ENCODE measurements at regions not wholly inside any gene's neighbourhood (a gene's known extent, or its start where the extent isn't known, plus 50 kb on each side); places are given as distances from the start of the nearest gene placed in this dataset.
A peak's percentile ranks its signal among the peaks of the same experiment; 100 is the strongest.

DNA sequence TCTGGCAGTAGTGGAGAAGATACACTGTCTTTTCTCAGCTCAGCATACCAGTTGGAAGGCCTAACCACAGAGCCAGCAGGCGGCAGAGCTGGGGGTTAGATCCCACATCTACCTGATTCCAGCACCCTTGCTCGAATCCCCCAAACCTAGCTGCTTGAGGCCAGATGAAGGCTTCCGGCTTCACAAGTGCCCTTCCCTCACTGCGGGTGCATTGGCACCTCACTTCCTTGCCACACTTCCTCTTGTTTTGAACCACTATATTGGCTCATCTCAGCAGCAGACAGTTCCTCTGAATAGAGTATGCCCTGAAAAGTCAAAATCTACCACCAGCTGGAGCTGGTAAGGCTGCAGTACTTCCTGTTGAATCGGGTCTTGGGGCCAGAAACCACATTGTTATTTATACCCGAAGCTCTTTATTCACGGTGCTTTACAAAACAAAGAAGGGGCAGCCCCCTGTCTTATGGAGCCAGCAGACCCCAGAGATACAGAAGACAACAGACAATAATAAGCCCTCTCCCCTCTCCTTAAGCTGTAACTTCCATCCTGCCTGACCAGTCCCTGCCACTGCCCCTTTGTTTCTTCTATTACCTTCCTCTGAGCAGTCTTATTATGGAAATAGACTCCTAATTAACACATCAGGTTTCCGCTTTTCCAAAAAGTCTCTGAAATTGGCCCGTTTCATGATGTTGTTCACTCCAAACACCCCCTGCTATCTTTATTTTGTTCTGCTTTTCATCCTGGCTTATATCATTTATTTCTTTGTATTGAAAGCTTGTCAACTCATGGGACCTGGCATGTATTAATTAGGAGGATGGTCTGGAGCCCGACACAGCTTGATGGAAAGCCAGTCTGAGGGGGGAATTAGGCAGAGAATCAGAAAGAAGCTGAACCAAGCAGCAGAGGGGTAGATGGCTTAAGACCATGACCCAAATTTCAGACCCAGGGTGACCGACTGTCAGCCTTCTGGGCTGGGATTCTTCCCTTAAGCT lies 233.5 kb downstream of the EFCAB11 start:
- no peak overlapping the region for H3K4me3 ChIP-seq
- intact Hi-C loops (cut with DNase I): no loop called here
- TF ChIP-seq, protein P1, sequence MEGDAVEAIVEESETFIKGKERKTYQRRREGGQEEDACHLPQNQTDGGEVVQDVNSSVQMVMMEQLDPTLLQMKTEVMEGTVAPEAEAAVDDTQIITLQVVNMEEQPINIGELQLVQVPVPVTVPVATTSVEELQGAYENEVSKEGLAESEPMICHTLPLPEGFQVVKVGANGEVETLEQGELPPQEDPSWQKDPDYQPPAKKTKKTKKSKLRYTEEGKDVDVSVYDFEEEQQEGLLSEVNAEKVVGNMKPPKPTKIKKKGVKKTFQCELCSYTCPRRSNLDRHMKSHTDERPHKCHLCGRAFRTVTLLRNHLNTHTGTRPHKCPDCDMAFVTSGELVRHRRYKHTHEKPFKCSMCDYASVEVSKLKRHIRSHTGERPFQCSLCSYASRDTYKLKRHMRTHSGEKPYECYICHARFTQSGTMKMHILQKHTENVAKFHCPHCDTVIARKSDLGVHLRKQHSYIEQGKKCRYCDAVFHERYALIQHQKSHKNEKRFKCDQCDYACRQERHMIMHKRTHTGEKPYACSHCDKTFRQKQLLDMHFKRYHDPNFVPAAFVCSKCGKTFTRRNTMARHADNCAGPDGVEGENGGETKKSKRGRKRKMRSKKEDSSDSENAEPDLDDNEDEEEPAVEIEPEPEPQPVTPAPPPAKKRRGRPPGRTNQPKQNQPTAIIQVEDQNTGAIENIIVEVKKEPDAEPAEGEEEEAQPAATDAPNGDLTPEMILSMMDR (IDR thresholded peaks at IDR 0.05): no peak
- no peak for TF ChIP-seq POLR2A (IDR thresholded peaks at IDR 0.05)
- DNase-seq (peak in 3 of 4 donors; percentile 13 to 56 (median 19)), ATAC-seq (no peak)
- no peaks in the 10 kb centered on the region for H3K27me3 ChIP-seq
- no peaks in the 10 kb centered on the region for H3K36me3 ChIP-seq (replicated peaks in 1 of 2; ENCODE audit: insufficient read depth in 1 of 2, low read depth in 2 of 2)
- H3K27ac ChIP-seq: peak overlapping the region in 2 of 4 donors; percentile 16 to 57
- no peaks in the 10 kb centered on the region for H3K9me3 ChIP-seq
- 71 to 85% methylated on average over 11 of the region's 11 CpGs for WGBS, 2 donors
- no peaks in the 10 kb centered on the region for H3K4me1 ChIP-seq

DNA sequence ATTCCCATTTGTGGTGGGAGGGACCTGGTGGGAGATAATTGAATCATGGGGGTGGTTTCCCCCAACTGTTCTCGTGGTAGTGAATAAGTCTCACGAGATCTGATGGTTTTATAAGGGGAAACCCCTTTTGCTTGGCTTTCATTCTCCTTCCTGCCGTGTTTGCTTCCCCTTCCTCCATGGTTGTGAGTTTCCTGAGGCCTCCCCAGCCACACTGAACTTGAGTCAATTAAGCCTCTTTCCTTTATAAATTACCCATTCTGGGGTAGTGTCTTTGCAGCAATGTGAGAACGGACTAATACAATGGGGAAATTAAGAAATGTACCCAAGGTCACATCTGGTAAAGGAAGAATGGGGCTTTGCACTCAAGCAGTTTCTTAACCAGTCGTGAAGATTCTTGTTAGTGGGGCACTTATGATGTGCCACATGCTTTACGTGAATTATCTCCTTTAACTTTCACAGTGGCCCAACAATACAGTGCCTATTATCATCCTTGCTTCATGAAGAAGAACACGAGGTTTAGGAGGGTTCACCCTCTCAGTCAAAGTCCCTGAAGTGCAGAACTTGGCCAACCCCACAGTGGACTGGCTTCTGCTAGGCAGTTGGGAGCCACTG lies 234.3 kb downstream of the EFCAB11 start:
- TF ChIP-seq, protein P1 (IDR thresholded peaks at IDR 0.05): no peak
- TF ChIP-seq POLR2A (IDR thresholded peaks at IDR 0.05): no peak
- no peaks in the 10 kb centered on the region for H3K36me3 ChIP-seq (replicated peaks in 1 of 2; ENCODE audit: insufficient read depth in 1 of 2, low read depth in 2 of 2)
- H3K4me3 ChIP-seq: no peak overlapping the region
- WGBS, 2 donors: 65 to 87% methylated on average over 7 of the region's 7 CpGs
- DNase-seq (no peak), ATAC-seq (no peak)
- no peaks in the 10 kb centered on the region for H3K4me1 ChIP-seq
- peak overlapping the region in 2 of 4 donors; percentile 7 to 16 for H3K27ac ChIP-seq
- intact Hi-C loops (cut with DNase I): no loop called here
- H3K27me3 ChIP-seq: no peaks in the 10 kb centered on the region
- H3K9me3 ChIP-seq: no peaks in the 10 kb centered on the region

DNA sequence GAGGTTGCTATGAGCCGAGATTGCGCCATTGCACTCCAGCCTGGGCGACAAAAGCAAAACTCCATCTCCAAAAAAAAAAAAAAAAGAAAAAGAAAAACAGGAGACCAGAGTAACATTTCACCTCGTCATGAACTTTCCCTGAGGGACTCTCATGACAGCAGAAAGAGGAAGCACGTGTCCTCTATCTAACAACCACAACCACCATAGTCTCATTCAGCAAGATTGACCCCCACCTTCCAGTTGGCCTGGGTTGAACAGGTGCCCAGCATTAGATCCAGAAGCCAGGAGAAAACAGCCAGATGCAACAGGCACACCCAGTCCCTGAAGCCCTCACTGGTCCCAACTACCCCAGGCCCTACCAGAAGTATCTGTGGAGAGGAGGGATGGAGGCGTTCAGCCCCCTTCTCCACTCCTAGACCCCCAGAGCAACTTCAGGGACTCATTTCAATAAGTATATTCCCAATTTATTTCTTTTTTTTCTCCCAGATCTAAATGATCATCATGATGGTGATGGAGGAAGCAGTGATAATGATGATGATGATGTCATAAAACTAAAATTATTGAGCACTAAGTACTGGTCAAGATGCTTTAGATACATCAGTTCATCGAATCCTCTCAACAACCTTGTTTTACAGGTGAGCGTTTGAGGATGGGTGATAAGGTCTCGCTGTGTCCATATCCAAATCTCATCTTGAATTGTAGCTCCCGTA lies 235.0 kb downstream of the EFCAB11 start:
- H3K27me3 ChIP-seq: no peaks in the 10 kb centered on the region
- ATAC-seq (no peak), DNase-seq (peak in 1 of 4 donors; percentile 19)
- H3K4me1 ChIP-seq: no peaks in the 10 kb centered on the region
- no peak overlapping the region for H3K4me3 ChIP-seq
- TF ChIP-seq, protein P1 (IDR thresholded peaks at IDR 0.05): no peak
- TF ChIP-seq POLR2A (IDR thresholded peaks at IDR 0.05): no peak
- H3K36me3 ChIP-seq (replicated peaks in 1 of 2; ENCODE audit: insufficient read depth in 1 of 2, low read depth in 2 of 2): no peaks in the 10 kb centered on the region
- H3K9me3 ChIP-seq: no peaks in the 10 kb centered on the region
- intact Hi-C loops (cut with DNase I): no loop called here
- 76 to 81% methylated on average over 10 of the region's 10 CpGs for WGBS, 2 donors
- H3K27ac ChIP-seq: no peak overlapping the region

DNA sequence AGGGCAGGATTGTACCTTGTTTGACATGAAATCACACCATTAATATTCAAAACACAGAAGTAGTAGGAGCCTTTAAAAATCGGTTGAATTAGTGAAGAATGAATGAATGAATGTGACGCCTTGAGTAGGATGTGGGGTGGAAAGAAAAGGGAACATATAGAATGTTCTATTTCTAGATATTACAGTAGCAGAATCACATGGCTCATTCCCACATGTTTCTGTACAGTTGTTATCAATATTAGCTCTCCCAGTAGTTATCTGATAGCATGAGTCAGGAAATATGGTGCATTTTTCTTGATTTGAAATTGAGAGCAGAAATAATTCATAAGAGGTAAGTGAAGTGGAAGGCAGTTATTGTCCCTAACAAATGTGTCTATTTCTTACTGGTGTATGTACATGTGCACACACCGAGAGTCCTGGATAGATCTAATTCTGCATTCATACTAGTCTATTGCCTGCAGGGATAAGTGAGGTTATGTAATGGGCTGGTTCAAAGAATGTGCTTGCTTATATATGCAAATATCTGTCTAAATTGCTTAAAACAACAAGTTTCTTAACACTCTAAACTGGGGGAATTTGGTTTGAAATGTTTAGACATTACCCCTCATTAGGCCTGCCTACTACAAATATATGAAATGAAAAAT lies 245.4 kb downstream of the EFCAB11 start:
- Histone ChIP-seq H3K27ac (no peak overlapping the region), H3K36me3 (replicated peaks in 1 of 2; ENCODE audit: insufficient read depth in 1 of 2, low read depth in 2 of 2) (no peaks in the 10 kb centered on the region), H3K27me3 (no peaks in the 10 kb centered on the region), H3K4me3 (no peak overlapping the region), H3K4me1 (peaks cover 3% of the 10 kb centered on the region), H3K9me3 (no peaks in the 10 kb centered on the region)
- ATAC-seq (no peak), DNase-seq (no peak)
- WGBS, 2 donors: 49 to 53% methylated on average over 3 of the region's 3 CpGs
- intact Hi-C loops (cut with DNase I): no loop called here
- no peak for TF ChIP-seq POLR2A (IDR thresholded peaks at IDR 0.05)
- TF ChIP-seq, protein P1 (IDR thresholded peaks at IDR 0.05): no peak

Data from body of pancreas (tissue), 4 donors.